SU-DHL-6 (cell line): ENCODE measurements at regions not wholly inside any gene's neighbourhood (a gene's known extent, or its start where the extent isn't known, plus 50 kb on each side); places are given as distances from the start of the nearest gene placed in this dataset.

Experiments
- H2AFZ ChIP-seq: fragments of 200-600 bp; sonication (generic); 2 replicates; pipeline ENCODE4 v1.6.1; 2014; ENCODE audit warnings: low read depth, mild to moderate bottlenecking, moderate library complexity, mixed read lengths, antibody characterized with exemption, low read length; ENCODE audit not compliant: severe bottlenecking
- H3F3A ChIP-seq: fragments of 200-600 bp; shearing (Covaris generic); 2 replicates; pipeline ENCODE4 v1.6.0; 2016; ENCODE audit warnings: antibody characterized with exemption, mild to moderate bottlenecking; ENCODE audit not compliant: insufficient read depth
- H3K27ac ChIP-seq: fragments of 200-600 bp; sonication (generic); 2 replicates; pipeline ENCODE4 v1.5.1; 2016; ENCODE audit warnings: low read depth, mild to moderate bottlenecking, low read length, moderate library complexity, mixed read lengths
- H3K27me3 ChIP-seq: fragments of 200-600 bp; sonication (generic), shearing (Covaris generic); 2 replicates; pipeline ENCODE4 v1.6.0; 2014; ENCODE audit warnings: mild to moderate bottlenecking, low read length
- H3K36me3 ChIP-seq: fragments of 200-600 bp; sonication (generic); 2 replicates; pipeline ENCODE4 v1.6.1; 2014; ENCODE audit warnings: mild to moderate bottlenecking, low read length, mixed read lengths
- H3K4me2 ChIP-seq: fragments of 300-600, 200-600 bp; shearing (Covaris generic), sonication (generic); 2 replicates; pipeline ENCODE4 v1.6.0; 2014; ENCODE audit warnings: low read length, low read depth, mild to moderate bottlenecking; ENCODE audit not compliant: poor library complexity, severe bottlenecking
- H3K4me3 ChIP-seq: fragments of 200-600 bp; sonication (generic); 2 replicates; pipeline ENCODE4 v1.5.1; 2014; ENCODE audit warnings: antibody characterized with exemption, low read length, mild to moderate bottlenecking, mixed read lengths; ENCODE audit not compliant: insufficient read depth, poor library complexity, severe bottlenecking
- H3K79me2 ChIP-seq: fragments of 200-600 bp; sonication (generic); 2 replicates; pipeline ENCODE4 v1.6.1; 2014; ENCODE audit warnings: mild to moderate bottlenecking, low read length, moderate library complexity; ENCODE audit not compliant: insufficient read depth
- H3K9ac ChIP-seq: fragments of 200-600 bp; sonication (generic); 2 replicates; pipeline ENCODE4 v1.7.0; 2014; ENCODE audit warnings: mild to moderate bottlenecking, low read length
- H3K9me2 ChIP-seq: fragments of 200-600 bp; sonication (generic); replicated peaks from 2 replicates; pipeline ENCODE4 v1.6.1; 2014; ENCODE audit warnings: low read length; ENCODE audit not compliant: insufficient read depth
- H3K9me3 ChIP-seq: fragments of 200-600 bp; sonication (generic); 2 replicates; pipeline ENCODE4 v1.6.1; 2014; ENCODE audit warnings: low read length, mixed read lengths; ENCODE audit not compliant: insufficient read depth
- H4K20me1 ChIP-seq: fragments of 200-600 bp; sonication (generic); 2 replicates; pipeline ENCODE4 v1.6.1; 2014; ENCODE audit warnings: low read depth, mild to moderate bottlenecking, antibody characterized with exemption, low read length, moderate library complexity, mixed read lengths
- CTCF ChIP-seq: fragments of 200-600 bp; sonication (generic); IDR thresholded peaks from one replicate; pipeline ENCODE4 v1.5.1; 2017; ENCODE audit warnings: antibody characterized with exemption, mild to moderate bottlenecking, low read length, moderate library complexity; ENCODE audit not compliant: insufficient read depth, poor library complexity, severe bottlenecking
- EZH2phosphoT487 ChIP-seq: fragments of 200-600 bp; sonication (generic), shearing (Covaris generic); conservative IDR thresholded peaks from 2 replicates; pipeline ENCODE4 v1.6.1; 2018; ENCODE audit warnings: mild to moderate bottlenecking, antibody characterized with exemption, low read length, moderate library complexity, mixed read lengths

- H3K27ac ChIP-seq: no peak overlapping the region
- no peak overlapping the region for H3K9ac ChIP-seq
- no peaks in the 10 kb centered on the region for H3K79me2 ChIP-seq
- H3K4me2 ChIP-seq: no peak overlapping the region
- TF ChIP-seq EZH2phosphoT487 (no peak), CTCF (no peak)
- H4K20me1 ChIP-seq: no peaks in the 10 kb centered on the region
- no peaks in the 10 kb centered on the region for H3K9me3 ChIP-seq
- no peak overlapping the region for H3K4me3 ChIP-seq
- H3F3A ChIP-seq: no peaks in the 10 kb centered on the region
- no peak overlapping the region for H2AFZ ChIP-seq
- H3K36me3 ChIP-seq: no peaks in the 10 kb centered on the region
- no peaks in the 10 kb centered on the region for H3K9me2 ChIP-seq
- no peaks in the 10 kb centered on the region for H3K27me3 ChIP-seq
These were observed 449.8 kb downstream of the ARHGEF28 start for GRCh38 chr5:74075501-74076484.

GRCh38 chr5:74074111-74074510 lies 448.1 kb downstream of the ARHGEF28 start:
- Histone ChIP-seq H4K20me1 (no peaks in the 10 kb centered on the region), H3K9ac (no peak overlapping the region), H3K9me2 (no peaks in the 10 kb centered on the region), H3K9me3 (no peaks in the 10 kb centered on the region), H3K27ac (no peak overlapping the region), H3K79me2 (no peaks in the 10 kb centered on the region), H3F3A (no peaks in the 10 kb centered on the region), H3K27me3 (no peaks in the 10 kb centered on the region), H3K4me3 (no peak overlapping the region), H3K36me3 (no peaks in the 10 kb centered on the region), H3K4me2 (no peak overlapping the region), H2AFZ (no peak overlapping the region)
- TF ChIP-seq EZH2phosphoT487: no peak
- TF ChIP-seq CTCF: no peak

- no peak overlapping the region for H2AFZ ChIP-seq
- no peaks in the 10 kb centered on the region for H3F3A ChIP-seq
- no peaks in the 10 kb centered on the region for H3K36me3 ChIP-seq
- no peaks in the 10 kb centered on the region for H3K79me2 ChIP-seq
- H3K27me3 ChIP-seq: no peaks in the 10 kb centered on the region
- TF ChIP-seq EZH2phosphoT487 (no peak), CTCF (no peak)
- H3K4me2 ChIP-seq: no peak overlapping the region
- H3K4me3 ChIP-seq: no peak overlapping the region
- no peaks in the 10 kb centered on the region for H3K9me3 ChIP-seq
- no peak overlapping the region for H3K27ac ChIP-seq
- no peaks in the 10 kb centered on the region for H4K20me1 ChIP-seq
- no peak overlapping the region for H3K9ac ChIP-seq
- H3K9me2 ChIP-seq: no peaks in the 10 kb centered on the region
These were observed 447.3 kb downstream of the ARHGEF28 start for GRCh38 chr5:74073257-74073656.
